ENCODE measurements at regions not wholly inside any gene's neighbourhood (a gene's known extent, or its start where the extent isn't known, plus 50 kb on each side); places are given as distances from the start of the nearest gene placed in this dataset.

DNA sequence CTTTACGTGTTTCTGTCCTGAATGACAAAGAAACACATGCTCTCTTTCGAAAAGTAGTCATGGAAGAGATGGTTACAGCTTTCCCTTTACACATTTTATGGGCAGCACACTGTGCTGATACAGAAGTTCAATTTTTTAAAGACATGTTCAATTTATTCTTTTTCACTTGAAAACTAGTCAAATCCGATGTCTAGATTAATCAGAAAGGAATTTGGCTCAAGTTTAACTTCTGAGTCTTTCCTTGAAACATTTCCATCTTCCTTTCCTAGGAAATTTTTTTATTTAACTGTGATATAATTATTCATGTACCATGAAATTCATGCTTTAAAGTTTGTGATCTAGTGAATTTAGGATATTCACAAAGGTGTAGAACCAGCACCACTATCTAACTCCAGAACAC, 360.1 kb downstream of the TNS3 start:
- DNase-seq, result no peak

DNA sequence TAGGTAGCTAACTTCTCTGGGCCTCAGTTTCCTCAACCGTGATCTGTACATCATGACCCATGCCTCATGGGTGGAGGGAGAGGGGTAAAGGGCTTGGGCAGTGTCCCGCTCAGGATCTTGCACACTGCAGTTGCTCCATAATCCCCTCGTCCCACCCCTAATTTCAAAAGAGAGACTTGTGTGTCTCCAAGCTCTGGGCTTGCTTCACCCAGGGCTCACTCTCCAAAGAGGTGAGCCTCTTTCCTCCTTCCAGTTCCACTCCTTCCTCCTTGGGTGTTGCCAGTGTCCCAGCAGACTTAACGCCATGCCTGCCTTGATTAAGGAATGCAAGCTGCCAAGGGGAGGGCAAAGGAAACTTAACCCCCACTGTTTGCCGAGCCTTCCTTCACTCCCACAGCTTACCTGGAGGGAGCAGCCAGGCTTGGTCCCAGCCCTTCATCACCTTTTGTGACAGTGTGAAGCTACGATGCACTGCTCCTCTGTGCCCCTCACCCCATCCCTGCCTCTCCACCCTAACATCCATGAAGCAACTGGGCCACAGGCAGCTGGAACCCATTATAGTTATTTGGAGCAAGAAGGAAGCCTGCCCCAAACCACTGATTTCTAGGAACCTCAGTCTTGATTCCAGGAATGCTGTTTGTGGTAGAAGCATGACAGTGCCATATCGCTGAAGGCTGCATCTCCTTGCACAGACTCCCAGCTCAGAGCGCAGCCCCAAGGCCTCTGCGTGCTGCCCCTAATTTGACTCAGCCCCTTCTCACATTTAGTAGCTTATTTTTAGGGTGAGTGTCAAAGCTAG, 363.3 kb downstream of the TNS3 start:
- DNase-seq, result no peak

DNA sequence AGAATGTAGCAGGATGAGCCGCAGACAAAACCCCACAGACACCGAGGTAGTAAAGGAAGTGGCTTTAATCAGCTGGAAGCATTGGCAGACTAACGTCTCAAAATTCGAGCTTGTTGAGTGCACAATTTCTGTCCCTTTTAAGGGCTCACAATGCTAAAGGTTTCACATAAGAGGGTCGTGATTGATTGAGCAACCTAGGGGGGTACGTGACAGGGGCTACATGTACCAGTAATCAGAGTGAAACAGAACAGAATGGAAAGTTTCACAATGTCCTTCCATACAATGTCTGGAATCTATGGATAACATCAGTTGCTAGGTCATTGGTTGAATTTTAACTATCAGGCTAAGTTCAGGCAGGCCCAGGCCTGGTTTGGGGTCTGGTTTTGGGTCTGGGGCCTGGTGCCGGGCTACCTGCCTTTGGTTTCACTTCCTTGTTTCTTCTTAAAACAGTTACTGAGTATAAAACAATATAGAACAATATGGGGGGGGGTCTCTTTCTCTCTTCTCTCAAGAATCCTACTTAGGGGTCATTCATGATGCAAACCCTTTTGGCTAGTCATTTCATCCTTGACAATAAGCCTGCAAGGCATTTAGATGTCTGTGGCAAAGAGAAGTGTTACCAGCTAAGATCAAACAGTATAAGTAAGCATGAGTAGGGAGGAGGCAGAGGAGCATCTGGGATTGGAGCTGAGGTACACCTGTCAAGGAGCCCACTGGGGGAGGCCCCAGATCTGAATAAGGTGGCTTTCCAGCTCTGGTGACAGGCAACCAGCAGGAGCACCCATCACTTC, 364.1 kb downstream of the TNS3 start:
- DNase-seq, result no peak

DNA sequence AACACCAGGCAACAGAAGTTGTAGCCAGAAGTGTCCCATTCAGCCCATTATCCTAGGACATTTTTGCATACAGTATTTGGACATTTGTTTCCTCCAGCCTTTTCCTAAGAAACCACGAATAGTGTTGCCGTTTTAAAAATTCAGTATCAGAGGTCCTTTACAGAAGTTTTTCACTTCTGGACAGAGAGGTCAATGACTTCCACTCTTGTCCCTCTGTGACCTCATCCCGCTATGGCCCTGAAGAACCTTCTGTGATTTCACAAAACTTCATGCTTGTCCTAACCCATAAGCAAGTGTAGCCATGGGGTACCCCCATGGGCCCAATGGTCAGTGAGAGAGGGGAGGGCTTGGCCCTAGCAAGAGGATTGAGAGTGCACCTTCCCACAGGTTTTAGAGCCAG, 364.8 kb downstream of the TNS3 start:
- no peak for DNase-seq

DNA sequence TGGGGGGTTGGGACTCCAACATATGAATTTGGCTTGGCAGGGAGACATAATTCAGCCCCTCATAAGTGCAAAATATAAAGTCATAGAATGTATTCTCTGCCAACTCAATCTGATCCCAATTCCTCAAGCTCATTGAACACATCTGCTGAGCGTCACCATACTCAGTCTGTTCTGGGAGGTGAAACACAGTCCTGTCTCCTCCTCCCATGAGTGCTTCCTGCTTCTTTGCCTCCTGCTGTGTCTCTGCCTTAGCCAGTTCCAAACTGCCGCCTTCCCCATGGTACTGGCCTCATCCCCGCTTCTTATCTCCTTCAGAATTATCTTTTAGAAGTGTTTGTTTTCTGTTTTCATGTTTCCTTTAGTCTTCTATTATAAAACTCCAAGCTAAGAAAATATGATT, 365.5 kb downstream of the TNS3 start:
- DNase-seq, result no peak

DNA sequence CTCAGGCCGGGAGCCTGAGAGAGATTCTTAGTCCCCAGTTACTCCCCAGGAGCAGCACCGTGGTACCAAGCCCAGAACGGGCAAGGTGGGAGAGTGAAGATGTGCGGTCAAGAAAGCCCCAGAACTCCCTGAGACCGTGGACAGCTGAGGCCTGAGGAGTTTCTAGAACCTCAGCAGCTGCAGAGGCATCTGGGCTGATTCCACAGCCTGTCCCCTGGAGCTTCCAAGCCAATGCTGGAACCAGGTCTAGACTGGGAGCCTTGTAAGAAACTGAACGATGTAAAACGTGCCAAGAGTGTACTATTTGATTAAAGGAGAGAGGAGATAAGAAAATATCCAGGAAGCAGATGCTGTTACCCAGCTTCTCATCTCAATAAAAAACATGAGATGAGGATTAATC, 366.3 kb downstream of the TNS3 start:
- no peak for DNase-seq

DNA sequence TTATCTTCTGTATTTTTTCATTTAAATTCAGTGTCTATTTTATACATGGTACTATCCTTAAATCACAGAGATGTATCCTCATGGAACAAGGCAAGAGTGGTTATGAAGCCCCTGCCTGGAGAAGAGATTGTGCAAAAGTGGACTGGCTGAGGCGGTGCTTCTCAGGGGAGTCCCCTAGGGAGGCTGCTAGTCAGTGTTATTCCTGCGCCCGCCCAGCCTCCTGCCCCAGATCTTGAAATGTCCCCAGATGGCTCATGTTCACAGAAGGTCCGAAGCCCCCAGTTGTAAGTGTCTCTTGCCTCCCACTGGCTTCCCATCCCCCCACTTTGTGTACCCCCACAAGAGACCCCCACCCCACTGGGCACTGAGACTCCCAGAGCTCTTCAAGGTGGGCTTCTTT, 366.9 kb downstream of the TNS3 start:
- DNase-seq, result no peak

DNA sequence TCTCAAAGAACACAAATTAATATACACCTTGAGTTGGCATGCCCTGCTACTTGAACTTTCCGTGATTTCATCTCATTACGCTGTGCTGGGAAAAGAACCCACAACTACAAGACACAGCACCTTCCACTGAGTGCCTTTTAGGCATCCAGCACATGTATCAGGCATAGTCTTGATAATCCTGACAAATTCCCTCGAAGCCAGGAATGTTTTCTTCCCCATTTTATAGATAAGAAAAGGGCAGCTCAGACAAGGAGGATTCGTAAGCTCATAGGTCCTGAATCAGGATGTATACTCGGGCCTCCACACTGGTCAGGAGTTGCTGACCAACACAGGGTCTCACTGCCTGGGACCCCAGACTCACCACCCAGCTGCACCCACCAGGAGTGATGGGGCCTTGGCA, 368.6 kb downstream of the TNS3 start:
- no peak for DNase-seq

DNA sequence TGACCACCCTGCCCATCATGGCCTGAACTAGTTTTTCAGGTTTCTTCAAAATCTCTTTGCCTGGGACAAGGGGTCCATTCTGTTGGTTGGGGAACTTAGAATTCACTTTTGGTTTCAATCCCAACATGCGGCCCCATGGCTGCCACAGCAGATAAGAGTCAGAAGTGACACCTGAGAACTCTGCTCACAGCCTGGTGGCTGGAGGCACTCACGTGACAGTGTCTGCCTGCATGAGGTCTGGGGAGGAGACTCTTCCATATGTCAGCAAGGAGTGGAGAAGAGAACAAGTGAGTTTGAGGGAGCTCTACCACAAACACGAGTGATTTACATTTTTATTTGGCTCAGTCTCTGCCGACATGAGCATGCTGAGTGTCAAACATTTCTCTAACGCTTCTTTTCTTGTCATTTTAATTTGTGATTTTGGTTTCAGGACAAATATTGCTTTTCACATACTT, 370.4 kb downstream of the TNS3 start:
- no peak for DNase-seq

DNA sequence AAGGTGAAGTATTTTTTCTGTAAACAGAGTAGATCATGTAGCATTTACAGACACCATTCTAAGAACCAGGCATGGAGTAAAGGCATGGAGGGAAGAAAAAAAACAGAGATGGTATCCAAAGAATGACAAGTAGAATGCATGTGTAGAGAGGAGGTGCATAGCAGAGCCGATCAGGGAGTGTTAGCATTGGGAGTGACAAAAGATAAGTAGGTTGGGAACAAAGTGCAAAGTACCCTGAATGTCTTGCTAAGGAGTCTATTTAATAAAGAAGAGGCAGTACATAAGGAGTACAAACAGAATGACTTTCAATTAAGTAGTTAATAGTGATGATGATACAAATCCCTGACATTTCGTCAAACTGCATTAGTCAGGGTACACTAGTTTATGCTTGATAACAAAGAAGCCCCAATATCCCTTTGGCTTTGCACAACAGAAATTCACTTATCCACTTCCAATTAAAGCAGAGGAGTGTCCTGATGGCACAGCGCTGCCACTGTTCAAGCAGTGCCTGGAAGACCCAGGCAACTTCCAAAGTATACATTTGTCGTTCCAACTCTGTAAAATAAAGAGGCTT, 371.5 kb downstream of the TNS3 start:
- no peak for DNase-seq

DNA sequence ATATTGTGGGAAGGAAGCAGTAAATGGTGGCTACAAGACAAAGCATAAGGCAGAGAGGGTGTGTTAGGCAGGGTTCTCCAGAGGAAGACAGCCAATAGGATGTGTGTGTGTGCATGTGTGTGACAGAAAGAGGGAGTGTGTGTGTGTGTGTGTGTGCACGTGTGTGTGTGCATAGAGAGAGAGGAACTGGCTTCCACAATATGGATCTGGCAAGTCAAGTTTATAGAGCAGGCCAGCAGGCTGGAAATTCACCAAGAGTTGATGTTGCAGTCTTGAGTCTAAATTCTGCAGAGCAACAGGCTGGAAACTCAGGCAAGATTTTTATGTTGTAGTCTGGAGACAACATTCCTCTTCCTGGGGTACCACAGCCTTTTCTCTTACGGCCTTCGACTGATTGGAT, 374.0 kb downstream of the TNS3 start:
- DNase-seq, result no peak

DNA sequence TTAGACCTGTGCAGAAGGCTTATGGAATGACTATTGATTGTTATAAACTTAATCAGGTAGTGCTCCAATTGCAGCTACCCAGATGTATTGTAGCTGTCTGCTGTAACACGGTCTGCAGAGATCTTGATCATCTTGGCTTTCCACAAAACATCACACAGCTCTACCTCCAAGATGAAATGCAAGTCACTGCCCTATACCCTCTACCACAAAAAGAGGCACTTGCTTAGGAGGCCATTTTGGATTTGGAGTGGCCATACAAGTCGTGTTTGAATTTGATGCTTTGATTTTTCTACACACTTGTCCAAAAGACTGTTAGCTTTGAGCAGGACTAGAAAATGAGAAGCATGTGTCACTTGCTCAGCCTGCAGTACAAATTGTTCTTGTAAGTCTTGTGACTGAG, 377.2 kb downstream of the TNS3 start:
- no peak for DNase-seq

DNA sequence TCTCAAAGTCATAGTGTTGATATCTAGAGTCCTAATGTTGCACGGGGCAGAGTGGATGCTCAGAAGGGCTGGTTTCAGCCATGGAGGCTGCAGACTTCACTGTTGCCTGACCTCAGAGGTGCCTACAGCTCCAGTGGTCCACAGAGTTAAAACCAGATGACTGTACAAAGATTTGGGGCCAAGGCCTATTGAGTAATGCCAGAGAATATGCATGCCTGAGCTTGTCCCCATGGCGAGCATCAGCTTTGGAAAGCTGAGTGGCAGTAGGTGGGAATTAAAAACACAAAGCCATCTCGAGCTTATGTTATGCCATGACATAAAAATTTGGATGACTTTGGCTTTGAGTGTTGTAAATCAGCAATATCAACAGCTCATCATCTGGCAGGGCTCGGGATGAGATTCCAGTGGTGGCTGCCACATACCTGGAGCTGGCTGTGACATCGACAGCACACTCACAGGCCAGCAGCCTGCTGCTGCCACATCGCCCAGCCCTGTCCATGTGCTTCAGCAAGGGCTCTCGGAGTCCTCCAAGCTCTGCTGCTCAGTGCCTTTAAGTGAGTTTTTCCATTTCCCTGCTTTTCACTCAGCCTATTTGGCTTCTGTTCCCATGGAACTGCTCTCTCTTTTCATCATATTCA, 379.6 kb downstream of the TNS3 start:
- no peak for DNase-seq

DNA sequence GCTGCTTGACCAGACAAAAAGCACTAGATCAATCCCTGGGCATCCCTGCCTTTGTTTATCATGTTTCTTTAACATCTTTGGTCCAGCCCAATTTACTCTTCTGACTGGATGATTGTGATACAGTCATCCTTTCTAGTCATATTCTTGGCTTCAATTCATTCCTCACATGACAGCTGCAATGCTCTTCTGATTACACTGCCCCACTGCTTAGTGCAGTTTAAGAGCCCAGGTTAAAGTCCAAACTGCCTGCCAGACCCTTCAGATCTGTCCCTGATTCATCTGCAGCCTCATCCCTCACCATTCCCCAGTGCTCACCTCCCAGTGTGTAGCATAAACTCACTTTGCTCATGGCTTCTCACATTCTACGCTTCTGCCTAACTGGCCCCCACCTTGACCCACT, 383.8 kb downstream of the TNS3 start:
- no peak for DNase-seq

DNA sequence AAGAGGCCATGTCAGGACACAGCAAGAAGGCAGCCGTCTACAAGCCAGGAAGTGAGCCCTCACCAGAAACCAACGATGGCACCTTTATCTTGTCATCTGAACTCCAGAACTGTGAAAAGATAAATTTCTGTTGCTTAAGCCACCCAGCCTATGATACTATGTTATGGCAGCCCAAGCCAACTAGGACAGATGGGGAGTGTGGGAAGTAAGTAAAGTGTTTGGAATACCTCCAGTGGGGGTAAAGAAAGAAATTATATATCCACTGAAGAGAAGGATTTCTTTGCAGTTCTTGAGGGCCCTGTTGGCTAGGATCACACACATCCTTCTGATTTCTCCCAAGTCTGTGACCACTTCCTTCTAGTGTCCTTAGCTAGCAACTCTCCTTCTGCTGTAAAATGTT, 384.4 kb downstream of the TNS3 start:
- peak in 1 of 5 experiments; percentile 8 for DNase-seq

DNA sequence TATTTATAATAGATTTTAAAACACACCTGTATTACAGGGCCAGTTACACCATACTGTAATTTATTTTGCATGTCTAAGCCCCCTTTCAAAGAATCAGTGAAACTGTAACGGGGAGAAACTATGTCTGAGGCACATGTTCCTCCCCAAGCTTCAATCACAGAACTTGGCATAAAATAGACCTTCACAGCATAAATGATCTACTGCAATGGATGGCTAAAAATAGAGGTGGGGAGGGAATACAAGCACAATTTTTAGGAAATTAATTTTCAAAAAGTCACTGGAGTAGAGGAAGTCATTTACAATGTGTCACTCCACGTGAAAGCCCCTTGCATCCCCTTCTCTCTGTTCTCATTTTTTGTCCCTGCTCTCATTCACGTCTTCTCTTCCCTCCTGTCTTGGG, 385.2 kb downstream of the TNS3 start:
- no peak for DNase-seq

DNA sequence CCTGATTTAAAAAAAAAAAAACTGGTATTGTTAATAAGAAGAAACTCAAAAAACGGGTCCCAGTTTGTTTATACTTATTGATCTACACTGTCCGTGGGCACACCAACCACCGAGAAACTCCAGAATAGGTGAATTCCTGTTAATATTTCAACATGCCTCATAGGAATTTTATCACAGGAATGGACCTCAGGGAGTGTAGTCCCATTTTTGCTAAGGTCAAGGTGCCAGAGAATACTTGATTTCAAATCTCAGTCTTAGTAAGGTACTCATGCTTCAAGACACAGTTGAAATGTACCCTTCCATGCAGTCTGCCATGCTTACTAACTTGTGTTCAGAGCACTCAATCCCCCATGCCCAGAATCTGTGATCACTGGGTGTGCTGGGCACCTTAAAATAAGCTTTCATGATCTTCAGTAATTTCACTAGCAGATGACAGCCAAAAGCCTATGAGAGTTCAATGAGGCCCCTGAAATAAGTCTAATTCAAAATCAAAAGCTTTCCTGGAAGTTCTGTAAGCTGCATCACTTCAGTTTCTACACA, 385.7 kb downstream of the TNS3 start:
- DNase-seq, result no peak

DNA sequence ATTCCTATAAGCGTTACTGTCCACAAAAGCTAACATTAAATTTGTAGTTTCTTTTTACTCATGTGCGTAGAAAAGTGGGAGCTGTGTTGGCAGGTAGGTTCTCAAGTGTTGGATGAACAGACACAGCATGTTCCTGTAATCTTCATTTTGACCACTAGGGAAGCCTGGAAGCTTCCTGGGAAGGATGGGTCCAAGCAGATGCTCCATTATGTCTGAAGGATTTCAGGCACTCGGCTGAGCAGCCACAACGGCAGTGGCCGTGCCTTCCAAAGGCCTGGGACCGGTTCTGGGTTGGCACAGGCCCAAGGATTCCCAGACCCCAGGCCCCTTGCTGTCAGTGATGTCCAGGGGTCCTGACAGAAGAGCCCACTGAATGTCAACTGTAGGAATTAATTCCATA, 386.3 kb downstream of the TNS3 start:
- no peak for DNase-seq

DNA sequence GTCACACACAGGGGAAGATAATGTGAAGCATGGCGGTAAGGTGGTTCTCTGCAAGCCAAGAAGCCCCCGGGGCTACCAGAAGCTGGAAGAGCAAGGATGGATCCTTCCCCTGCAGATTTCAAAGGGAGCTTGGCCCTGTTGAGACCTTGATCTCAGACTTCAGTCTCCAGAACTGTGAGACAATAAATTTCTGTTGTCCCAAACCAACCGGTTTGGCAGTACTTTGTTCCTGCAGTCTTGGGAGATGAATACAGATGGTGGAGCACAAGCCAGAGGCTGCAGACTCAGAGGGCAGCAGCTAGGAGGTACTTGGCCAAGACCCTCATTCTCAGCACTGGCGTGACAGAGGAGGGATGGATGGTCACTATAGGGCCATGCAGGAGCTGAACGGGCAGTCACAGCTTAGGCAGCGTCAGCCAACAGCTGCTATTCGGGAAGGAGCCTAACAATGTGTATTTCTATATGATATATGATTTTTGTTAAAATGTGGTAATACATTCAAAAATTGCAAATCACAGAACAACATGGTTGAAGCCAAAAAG, 387.3 kb downstream of the TNS3 start:
- no peak for DNase-seq

DNA sequence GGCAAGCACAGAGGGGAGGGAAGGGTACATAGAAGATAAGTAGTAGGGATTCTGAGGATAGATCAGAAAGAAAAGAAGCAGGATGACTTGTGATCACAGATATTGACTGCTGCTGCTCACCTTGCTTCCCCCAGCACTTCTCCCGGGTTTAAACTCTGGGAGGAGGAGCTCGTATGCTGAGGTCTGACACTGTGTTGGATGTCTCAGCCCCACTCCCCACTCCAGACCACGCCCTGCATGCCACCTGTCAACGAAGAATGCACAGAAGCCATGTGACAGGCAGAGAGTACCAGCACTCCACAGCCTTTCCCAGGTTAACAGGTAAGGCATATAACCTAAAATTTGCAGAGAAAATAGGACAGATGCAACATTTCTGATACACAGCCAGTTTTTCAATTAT, 388.9 kb downstream of the TNS3 start:
- no peak for DNase-seq

DNA sequence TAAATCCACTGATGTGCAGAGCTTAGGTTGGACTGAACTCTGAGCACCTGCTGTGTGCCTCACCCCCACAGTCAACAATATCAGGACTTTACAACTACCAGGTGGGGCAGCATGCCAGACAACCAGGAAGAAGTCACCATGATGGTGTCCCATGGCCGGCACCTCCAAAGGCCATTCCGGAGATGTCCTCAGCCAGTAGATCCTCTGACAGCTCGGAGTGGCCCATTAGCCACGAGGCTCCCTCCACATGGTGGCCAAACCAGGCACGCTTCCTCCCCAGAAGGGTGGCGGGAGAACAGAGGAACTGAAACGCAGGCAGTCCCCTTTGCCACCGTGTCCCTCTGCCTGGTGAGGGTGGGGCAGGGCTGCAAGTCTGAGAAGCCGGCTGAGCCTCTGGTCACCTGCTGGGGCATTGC, 390.0 kb downstream of the TNS3 start:
- DNase-seq, result no peak

DNA sequence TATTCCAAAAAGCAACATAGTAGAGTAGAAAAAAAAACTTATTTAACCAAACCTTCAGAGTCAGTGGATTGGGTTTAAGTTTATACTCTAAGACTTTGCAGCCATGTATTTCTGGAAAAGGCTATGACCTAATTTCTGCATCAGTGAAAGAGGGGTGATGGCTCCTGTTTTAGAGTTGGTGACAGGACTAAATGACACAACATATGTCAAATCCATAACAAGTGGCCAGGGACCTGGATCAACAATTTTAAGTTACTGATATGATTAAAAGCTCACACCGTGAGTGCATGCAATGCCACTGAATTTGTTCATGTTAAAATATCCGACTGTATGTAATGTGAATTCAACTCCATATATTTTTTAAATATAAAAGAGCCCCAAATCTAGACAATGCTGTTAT, 390.6 kb downstream of the TNS3 start:
- no peak for DNase-seq

DNA sequence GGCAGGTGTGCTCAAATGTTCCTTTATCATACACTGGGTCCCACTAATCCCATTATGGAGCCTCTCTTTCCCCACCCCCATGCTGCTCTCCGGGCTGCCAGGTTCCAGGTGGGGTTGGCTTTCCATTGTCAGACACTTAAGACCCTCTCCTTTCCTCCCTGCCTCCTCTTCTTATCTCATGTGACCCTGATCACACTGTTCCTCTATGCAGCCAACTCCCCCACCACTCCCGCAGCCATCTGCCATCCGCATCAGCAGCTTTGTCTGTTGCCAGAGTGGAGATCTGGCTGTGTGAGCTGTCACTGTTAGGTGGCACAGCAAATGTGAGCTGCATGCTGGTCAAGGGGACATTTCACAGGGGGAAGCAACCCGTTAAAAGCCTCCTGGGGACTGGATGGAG, 391.4 kb downstream of the TNS3 start:
- no peak for DNase-seq
